ENCODE measurements at regions not wholly inside any gene's neighbourhood (a gene's known extent, or its start where the extent isn't known, plus 50 kb on each side); places are given as distances from the start of the nearest gene placed in this dataset.
A peak's percentile ranks its signal among the peaks of the same experiment; 100 is the strongest.

DNA sequence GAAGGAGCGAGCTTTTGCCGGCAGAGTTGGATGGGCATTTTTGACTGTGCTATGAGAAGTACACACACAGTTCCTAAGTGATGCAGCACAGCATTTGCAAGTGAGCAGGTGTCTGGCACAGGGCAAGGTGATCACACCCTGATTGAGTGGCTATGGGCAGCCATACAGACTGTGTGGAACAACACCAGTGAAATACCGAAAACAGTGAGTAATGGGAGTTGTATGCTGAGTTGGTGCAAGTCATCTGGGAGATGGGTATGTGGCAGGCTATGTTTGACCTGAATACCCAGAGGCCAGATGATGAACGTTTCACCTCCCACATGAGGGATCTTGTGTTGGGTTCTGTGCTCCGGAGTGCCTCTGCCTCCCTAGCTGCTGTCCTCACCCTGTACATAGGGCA is 53.5 kb upstream of the TIPARP start:
- DNase-seq (ENCODE audit: extremely low spot score, unreplicated experiment): no peak
- H3K9me3 Mint-ChIP-seq (ENCODE audit: unreplicated experiment): no peaks in the 10 kb centered on the region
- H3K36me3 Mint-ChIP-seq (ENCODE audit: unreplicated experiment): no peaks in the 10 kb centered on the region
- peak overlapping the region; percentile 24 for H3K27ac Mint-ChIP-seq (ENCODE audit: unreplicated experiment)
- no peak overlapping the region for H3K4me3 Mint-ChIP-seq (ENCODE audit: unreplicated experiment)
- H3K27me3 Mint-ChIP-seq (ENCODE audit: unreplicated experiment): no peaks in the 10 kb centered on the region
- H3K4me1 Mint-ChIP-seq (ENCODE audit: unreplicated experiment): peaks cover 34% of the 10 kb centered on the region
- TF ChIP-seq, protein P1, sequence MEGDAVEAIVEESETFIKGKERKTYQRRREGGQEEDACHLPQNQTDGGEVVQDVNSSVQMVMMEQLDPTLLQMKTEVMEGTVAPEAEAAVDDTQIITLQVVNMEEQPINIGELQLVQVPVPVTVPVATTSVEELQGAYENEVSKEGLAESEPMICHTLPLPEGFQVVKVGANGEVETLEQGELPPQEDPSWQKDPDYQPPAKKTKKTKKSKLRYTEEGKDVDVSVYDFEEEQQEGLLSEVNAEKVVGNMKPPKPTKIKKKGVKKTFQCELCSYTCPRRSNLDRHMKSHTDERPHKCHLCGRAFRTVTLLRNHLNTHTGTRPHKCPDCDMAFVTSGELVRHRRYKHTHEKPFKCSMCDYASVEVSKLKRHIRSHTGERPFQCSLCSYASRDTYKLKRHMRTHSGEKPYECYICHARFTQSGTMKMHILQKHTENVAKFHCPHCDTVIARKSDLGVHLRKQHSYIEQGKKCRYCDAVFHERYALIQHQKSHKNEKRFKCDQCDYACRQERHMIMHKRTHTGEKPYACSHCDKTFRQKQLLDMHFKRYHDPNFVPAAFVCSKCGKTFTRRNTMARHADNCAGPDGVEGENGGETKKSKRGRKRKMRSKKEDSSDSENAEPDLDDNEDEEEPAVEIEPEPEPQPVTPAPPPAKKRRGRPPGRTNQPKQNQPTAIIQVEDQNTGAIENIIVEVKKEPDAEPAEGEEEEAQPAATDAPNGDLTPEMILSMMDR (IDR thresholded peaks at IDR 0.05): no peak

DNA sequence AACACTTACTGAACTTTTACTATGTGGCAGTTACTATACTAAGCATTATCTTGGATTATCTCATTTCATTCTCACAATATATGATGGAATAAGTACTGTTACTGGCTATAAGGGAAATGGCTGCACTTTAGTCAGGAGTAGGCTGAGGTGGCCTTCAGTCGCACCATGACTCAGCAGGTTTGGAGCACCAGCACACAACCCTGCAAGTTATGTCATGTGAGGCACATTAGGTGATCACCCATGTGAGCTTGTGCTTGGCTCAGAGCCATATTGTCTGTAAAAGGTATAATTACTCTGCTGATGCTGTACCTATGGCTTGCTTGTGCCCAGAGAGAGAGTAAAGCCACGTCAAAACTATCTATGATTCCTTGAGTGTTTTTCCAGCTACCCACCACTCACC is 54.1 kb upstream of the TIPARP start:
- Mint-ChIP-seq H3K4me3 (ENCODE audit: unreplicated experiment) (no peak overlapping the region), H3K4me1 (ENCODE audit: unreplicated experiment) (peaks cover 40% of the 10 kb centered on the region), H3K36me3 (ENCODE audit: unreplicated experiment) (no peaks in the 10 kb centered on the region), H3K27ac (ENCODE audit: unreplicated experiment) (peak overlapping the region; percentile 15), H3K9me3 (ENCODE audit: unreplicated experiment) (no peaks in the 10 kb centered on the region), H3K27me3 (ENCODE audit: unreplicated experiment) (no peaks in the 10 kb centered on the region)
- DNase-seq (ENCODE audit: extremely low spot score, unreplicated experiment): no peak
- TF ChIP-seq, protein P1 (IDR thresholded peaks at IDR 0.05): no peak

DNA sequence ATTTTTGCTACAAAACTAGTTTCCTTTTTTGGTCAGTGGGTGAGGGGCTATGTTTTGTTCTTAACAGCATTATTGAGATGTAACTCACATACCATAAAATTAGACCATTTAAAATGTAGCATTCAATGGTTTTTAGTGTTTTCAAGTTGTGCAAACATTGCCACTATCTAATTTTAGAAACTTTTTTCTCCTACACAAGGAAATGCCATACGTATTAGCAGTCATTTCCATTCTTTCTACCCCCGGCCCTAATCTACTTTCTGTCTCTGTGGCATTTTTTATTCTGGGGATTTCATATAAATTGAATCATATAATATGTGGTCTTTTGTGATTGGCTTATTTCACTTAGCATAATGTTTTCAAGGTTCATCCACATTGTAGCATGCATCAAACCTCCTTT is 55.0 kb upstream of the TIPARP start:
- peak overlapping the region; percentile 68 for H3K27ac Mint-ChIP-seq (ENCODE audit: unreplicated experiment)

DNA sequence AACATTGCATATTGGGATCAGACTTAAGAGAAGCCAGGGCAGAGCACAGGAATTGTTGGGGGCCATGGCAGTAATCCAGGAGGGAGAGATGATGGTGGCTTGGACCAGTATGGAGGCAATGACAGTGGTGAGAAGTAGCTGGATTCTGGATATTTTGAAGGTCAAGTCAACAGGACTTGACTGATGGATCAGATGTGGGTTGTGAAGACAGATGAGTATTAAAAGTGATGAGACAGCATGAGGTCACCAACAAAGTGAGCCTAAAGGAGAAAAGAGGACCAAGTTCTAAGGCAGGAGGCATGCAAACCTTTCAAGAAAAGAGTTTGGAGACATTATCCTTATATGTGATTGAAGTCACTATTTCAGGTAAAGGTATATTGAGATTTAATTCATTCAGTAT is 56.6 kb upstream of the TIPARP start:
- no peak for DNase-seq (ENCODE audit: extremely low spot score, unreplicated experiment)
- H3K27ac Mint-ChIP-seq (ENCODE audit: unreplicated experiment): peak overlapping the region; percentile 14
- H3K36me3 Mint-ChIP-seq (ENCODE audit: unreplicated experiment): no peaks in the 10 kb centered on the region
- H3K4me3 Mint-ChIP-seq (ENCODE audit: unreplicated experiment): no peak overlapping the region
- TF ChIP-seq, protein P1 (IDR thresholded peaks at IDR 0.05): no peak
- H3K9me3 Mint-ChIP-seq (ENCODE audit: unreplicated experiment): no peaks in the 10 kb centered on the region
- H3K27me3 Mint-ChIP-seq (ENCODE audit: unreplicated experiment): no peaks in the 10 kb centered on the region
- H3K4me1 Mint-ChIP-seq (ENCODE audit: unreplicated experiment): peaks cover 51% of the 10 kb centered on the region

More for the DNA sequence above, 55.0 kb upstream of the TIPARP start:
- Mint-ChIP-seq H3K4me3 (ENCODE audit: unreplicated experiment) (peak overlapping the region; percentile 0), H3K9me3 (ENCODE audit: unreplicated experiment) (no peaks in the 10 kb centered on the region), H3K36me3 (ENCODE audit: unreplicated experiment) (no peaks in the 10 kb centered on the region), H3K4me1 (ENCODE audit: unreplicated experiment) (peaks cover 49% of the 10 kb centered on the region), H3K27me3 (ENCODE audit: unreplicated experiment) (no peaks in the 10 kb centered on the region)
- TF ChIP-seq, protein P1 (IDR thresholded peaks at IDR 0.05): no peak
- no peak for DNase-seq (ENCODE audit: extremely low spot score, unreplicated experiment)

DNA sequence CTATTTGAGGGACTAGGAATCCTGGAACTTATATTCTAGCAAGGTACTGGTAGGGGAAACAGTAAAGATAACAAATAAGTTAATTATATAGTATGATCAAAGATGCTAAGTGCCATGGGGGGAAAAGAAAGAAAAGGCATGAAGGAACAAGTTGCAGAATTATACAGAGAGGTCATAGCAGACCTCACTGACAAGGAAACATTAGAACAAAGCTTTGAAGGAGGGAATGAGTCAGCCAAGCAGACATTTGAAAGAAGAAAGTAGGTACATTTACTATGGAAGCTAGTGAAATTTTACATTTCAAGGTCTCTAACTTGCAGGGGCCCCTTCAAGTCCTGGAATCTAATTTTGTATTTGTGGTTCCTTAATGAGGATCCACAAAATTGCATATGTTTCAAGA is 57.2 kb upstream of the TIPARP start:
- no peaks in the 10 kb centered on the region for H3K27me3 Mint-ChIP-seq (ENCODE audit: unreplicated experiment)
- H3K4me1 Mint-ChIP-seq (ENCODE audit: unreplicated experiment): peaks cover 51% of the 10 kb centered on the region
- DNase-seq (ENCODE audit: extremely low spot score, unreplicated experiment): no peak
- H3K27ac Mint-ChIP-seq (ENCODE audit: unreplicated experiment): no peak overlapping the region
- TF ChIP-seq, protein P1 (IDR thresholded peaks at IDR 0.05): no peak
- H3K4me3 Mint-ChIP-seq (ENCODE audit: unreplicated experiment): no peak overlapping the region
- no peaks in the 10 kb centered on the region for H3K36me3 Mint-ChIP-seq (ENCODE audit: unreplicated experiment)
- no peaks in the 10 kb centered on the region for H3K9me3 Mint-ChIP-seq (ENCODE audit: unreplicated experiment)

Measured in osteocyte (in vitro differentiated cells).